Middle frontal gyrus (tissue), 1 donor: ENCODE measurements at regions not wholly inside any gene's neighbourhood (a gene's known extent, or its start where the extent isn't known, plus 50 kb on each side); places are given as distances from the start of the nearest gene placed in this dataset.
"Not testable (repeated sequence)": the region's sequence is repeated elsewhere in the genome, so short reads cannot be mapped to it uniquely, and the experiment has no call there.

ENCODE experiments used
- DNase-seq: peaks from one replicate; pipeline ENCODE4 v3.0.0-alpha.2; 2015; ENCODE audit warnings: low spot score; ENCODE audit errors: extremely low spot score

GRCh38 chr1:99537886-99538617 lies 107.9 kb upstream of the PALMD start:
- DNase-seq = no peak

GRCh38 chr1:99538618-99538956 lies 107.3 kb upstream of the PALMD start:
- no peak for DNase-seq

GRCh38 chr1:99539131-99539530 lies 106.8 kb upstream of the PALMD start:
- no peak for DNase-seq

- no peak for DNase-seq
Observed at GRCh38 chr1:99540744-99541143, 105.2 kb upstream of the PALMD start.

GRCh38 chr1:99544328-99544727 lies 101.6 kb upstream of the PALMD start:
- DNase-seq = no peak

GRCh38 chr1:99546432-99547416 lies 99.2 kb upstream of the PALMD start:
- DNase-seq = no peak

GRCh38 chr1:99548943-99549605 lies 96.8 kb upstream of the PALMD start:
- no peak for DNase-seq

- no peak for DNase-seq
Observed at GRCh38 chr1:99550198-99550597, 95.7 kb upstream of the PALMD start.

- no peak for DNase-seq
Observed at GRCh38 chr1:99551812-99552614, 93.9 kb upstream of the PALMD start.

- DNase-seq = no peak
Observed at GRCh38 chr1:99553301-99553700, 92.6 kb upstream of the PALMD start.

- DNase-seq = not testable (repeated sequence)
Observed at GRCh38 chr1:99553819-99554218, 92.1 kb upstream of the PALMD start.

GRCh38 chr1:99554727-99555126 lies 91.2 kb upstream of the PALMD start:
- no peak for DNase-seq

- no peak for DNase-seq
Observed at GRCh38 chr1:99557546-99558202, 88.2 kb upstream of the PALMD start.

- DNase-seq = no peak
Observed at GRCh38 chr1:99559166-99559565, 86.7 kb upstream of the PALMD start.

- DNase-seq = no peak
Observed at GRCh38 chr1:99560207-99561040, 85.5 kb upstream of the PALMD start.

GRCh38 chr1:99561952-99562351 lies 84.0 kb upstream of the PALMD start:
- no peak for DNase-seq

- no peak for DNase-seq
Observed at GRCh38 chr1:99565606-99566289, 80.2 kb upstream of the PALMD start.

- no peak for DNase-seq
Observed at GRCh38 chr1:99566290-99567021, 79.5 kb upstream of the PALMD start.
